Gastroesophageal sphincter (tissue), 4 donors: ENCODE measurements at regions not wholly inside any gene's neighbourhood (a gene's known extent, or its start where the extent isn't known, plus 50 kb on each side); places are given as distances from the start of the nearest gene placed in this dataset.

Experiments
- ATAC-seq: fragments of 150-250 bp; one replicate; pipeline ENCODE4 v1.9.1; 2016; ENCODE audit warnings: mild to moderate bottlenecking, moderate library complexity
- H3K27ac ChIP-seq, 4 donors: fragments of 200-600 bp; sonication (generic) in 3 of 4; 1 replicate in 3 of 4; 2 replicates in 1 of 4; pipeline ENCODE4 v1.5.1; 2016 to 2019
- H3K27me3 ChIP-seq: fragments of 200-600 bp; sonication (generic); one replicate; pipeline ENCODE4 v1.5.1; 2019
- H3K36me3 ChIP-seq, 2 donors: fragments of 200-600 bp; sonication (generic); one replicate each; pipeline ENCODE4 v1.5.1; 2019; ENCODE audit warnings: control low read depth in 1 of 2
- H3K4me1 ChIP-seq, 3 donors: fragments of 200-600 bp; sonication (generic); 1 replicate in 2 of 3; 2 replicates in 1 of 3; pipeline ENCODE4 v1.5.1; 2016 to 2019; ENCODE audit warnings: control low read depth in 2 of 3
- H3K4me3 ChIP-seq, 2 donors: fragments of 200-600 bp; sonication (generic); one replicate each; pipeline ENCODE4 v1.5.1; 2019; ENCODE audit warnings: mild to moderate bottlenecking in 1 of 2, moderate library complexity in 1 of 2
- H3K9me3 ChIP-seq, 3 donors: fragments of 200-600 bp; sonication (generic); one replicate each; pipeline ENCODE4 v1.5.1; 2017 to 2019; ENCODE audit warnings: control low read depth in 2 of 3
- EP300 ChIP-seq: sonication (generic); formaldehyde crosslinking; IDR thresholded peaks from one replicate; pipeline ENCODE4 v1.6.1; 2017; ENCODE audit warnings: antibody characterized with exemption, mild to moderate bottlenecking
- POLR2A ChIP-seq, 2 donors: fragments of 450-650 bp; IDR thresholded peaks; one replicate each; pipeline ENCODE4 v1.6.1; 2017; ENCODE audit warnings: antibody characterized with exemption in 2 of 2, mild to moderate bottlenecking in 2 of 2, moderate library complexity in 1 of 2
- POLR2AphosphoS5 ChIP-seq: sonication (generic); formaldehyde crosslinking; IDR thresholded peaks from one replicate; pipeline ENCODE4 v1.6.1; 2017; ENCODE audit warnings: antibody characterized with exemption
- whole genome bisulfite sequencing, 2 donors: methylation state at CpG; one replicate each; pipeline ENCODE4 v1.1.5; 2018; ENCODE audit warnings: low coverage in 1 of 2; 5-methylcytosine and 5-hydroxymethylcytosine counted together
- TF ChIP-seq, protein P1 (sequence below), 4 experiments: fragments of 200-600 bp in 2 of 4; fragments of 450-650 bp in 2 of 4; sonication (generic) in 1 of 4; IDR thresholded peaks; one replicate each; pipeline ENCODE4 v1.5.1; 2017 to 2019; ENCODE audit warnings: antibody characterized with exemption in 4 of 4, mild to moderate bottlenecking in 2 of 4, moderate library complexity in 2 of 4

GRCh38 chr3:168495932-168496331, 400.2 kb upstream of the GOLIM4 start:
- peaks cover 0 to 7% (median 0%) of the 10 kb centered on the region in 3 donors for H3K4me1 ChIP-seq
- H3K36me3 ChIP-seq: no peaks in the 10 kb centered on the region
- no peaks in the 10 kb centered on the region for H3K9me3 ChIP-seq
- H3K27ac ChIP-seq: no peak overlapping the region
- H3K27me3 ChIP-seq: no peaks in the 10 kb centered on the region
- no peak for TF ChIP-seq POLR2A (IDR thresholded peaks at IDR 0.05)
- TF ChIP-seq, protein P1, sequence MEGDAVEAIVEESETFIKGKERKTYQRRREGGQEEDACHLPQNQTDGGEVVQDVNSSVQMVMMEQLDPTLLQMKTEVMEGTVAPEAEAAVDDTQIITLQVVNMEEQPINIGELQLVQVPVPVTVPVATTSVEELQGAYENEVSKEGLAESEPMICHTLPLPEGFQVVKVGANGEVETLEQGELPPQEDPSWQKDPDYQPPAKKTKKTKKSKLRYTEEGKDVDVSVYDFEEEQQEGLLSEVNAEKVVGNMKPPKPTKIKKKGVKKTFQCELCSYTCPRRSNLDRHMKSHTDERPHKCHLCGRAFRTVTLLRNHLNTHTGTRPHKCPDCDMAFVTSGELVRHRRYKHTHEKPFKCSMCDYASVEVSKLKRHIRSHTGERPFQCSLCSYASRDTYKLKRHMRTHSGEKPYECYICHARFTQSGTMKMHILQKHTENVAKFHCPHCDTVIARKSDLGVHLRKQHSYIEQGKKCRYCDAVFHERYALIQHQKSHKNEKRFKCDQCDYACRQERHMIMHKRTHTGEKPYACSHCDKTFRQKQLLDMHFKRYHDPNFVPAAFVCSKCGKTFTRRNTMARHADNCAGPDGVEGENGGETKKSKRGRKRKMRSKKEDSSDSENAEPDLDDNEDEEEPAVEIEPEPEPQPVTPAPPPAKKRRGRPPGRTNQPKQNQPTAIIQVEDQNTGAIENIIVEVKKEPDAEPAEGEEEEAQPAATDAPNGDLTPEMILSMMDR (IDR thresholded peaks at IDR 0.05): no peak
- no peak for TF ChIP-seq EP300
- TF ChIP-seq POLR2AphosphoS5: no peak
- H3K4me3 ChIP-seq: no peak overlapping the region
- ATAC-seq: no peak
- WGBS, 2 donors: 87 to 100% methylated on average over 1 to 2 of the region's 2 CpGs

GRCh38 chr3:168495270-168495669, 399.5 kb upstream of the GOLIM4 start:
- Histone ChIP-seq H3K4me1 (peaks cover 0 to 7% (median 0%) of the 10 kb centered on the region in 3 donors), H3K9me3 (no peaks in the 10 kb centered on the region), H3K27me3 (no peaks in the 10 kb centered on the region), H3K36me3 (no peaks in the 10 kb centered on the region), H3K4me3 (no peak overlapping the region), H3K27ac (no peak overlapping the region)
- TF ChIP-seq POLR2A (IDR thresholded peaks at IDR 0.05): no peak
- no peak for TF ChIP-seq POLR2AphosphoS5
- no peak for TF ChIP-seq EP300
- TF ChIP-seq, protein P1 (IDR thresholded peaks at IDR 0.05): no peak
- ATAC-seq: no peak
- WGBS, 2 donors: 49 to 51% methylated on average over 2 of the region's 2 CpGs

DNA sequence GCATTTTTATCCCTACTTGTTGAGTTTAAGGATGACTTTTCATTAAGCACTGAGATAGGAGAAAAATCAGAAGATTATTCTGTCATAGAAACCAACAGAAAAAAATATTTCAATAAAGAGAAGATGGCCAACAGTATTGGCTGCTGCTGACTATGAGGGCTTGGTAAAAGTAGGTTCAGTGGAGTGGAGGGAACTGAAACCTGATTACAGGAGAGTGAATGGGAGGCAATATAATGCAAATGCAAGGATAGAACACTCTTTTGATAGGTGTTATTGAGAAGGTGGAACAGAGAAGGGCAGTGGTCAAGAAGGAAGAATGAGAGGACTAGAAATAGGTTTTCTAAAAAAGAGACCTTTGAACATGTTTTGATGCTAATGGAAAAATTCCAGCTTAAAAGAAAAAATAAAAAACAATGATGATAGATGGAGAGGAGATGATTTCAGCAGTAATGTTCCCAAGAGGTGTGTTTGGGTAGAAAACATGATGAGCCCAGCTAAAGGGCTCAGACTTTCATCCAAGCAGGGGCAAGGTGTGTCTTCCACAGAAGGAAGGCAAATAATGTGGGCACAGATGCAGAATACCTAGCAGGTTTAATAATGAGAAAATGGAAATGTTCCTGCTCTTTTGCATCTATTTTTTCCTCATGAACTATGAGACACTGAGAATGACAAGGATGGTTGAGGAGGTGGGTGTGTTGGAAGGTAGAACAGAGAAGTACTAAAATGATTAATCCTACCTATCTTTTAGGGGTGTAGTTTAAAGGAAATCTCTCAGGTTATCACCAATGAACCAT, 397.9 kb upstream of the GOLIM4 start:
- H3K9me3 ChIP-seq: no peaks in the 10 kb centered on the region
- ATAC-seq: no peak
- H3K27ac ChIP-seq: no peak overlapping the region
- H3K4me1 ChIP-seq: peaks cover 0 to 7% (median 0%) of the 10 kb centered on the region in 3 donors
- no peak overlapping the region for H3K4me3 ChIP-seq
- H3K36me3 ChIP-seq: no peaks in the 10 kb centered on the region
- no peak for TF ChIP-seq EP300
- H3K27me3 ChIP-seq: no peaks in the 10 kb centered on the region

GRCh38 chr3:168490981-168491380, 395.3 kb upstream of the GOLIM4 start:
- no peaks in the 10 kb centered on the region for H3K27me3 ChIP-seq
- ATAC-seq: no peak
- H3K36me3 ChIP-seq: no peaks in the 10 kb centered on the region
- no peaks in the 10 kb centered on the region for H3K9me3 ChIP-seq
- TF ChIP-seq, protein P1 (IDR thresholded peaks at IDR 0.05): no peak
- TF ChIP-seq POLR2A (IDR thresholded peaks at IDR 0.05) (no peak), POLR2AphosphoS5 (no peak), EP300 (no peak)
- H3K4me1 ChIP-seq: no peaks in the 10 kb centered on the region
- H3K27ac ChIP-seq: no peak overlapping the region
- WGBS, 2 donors: 38 to 40% methylated on average over 1 of the region's 1 CpG
- no peak overlapping the region for H3K4me3 ChIP-seq

DNA sequence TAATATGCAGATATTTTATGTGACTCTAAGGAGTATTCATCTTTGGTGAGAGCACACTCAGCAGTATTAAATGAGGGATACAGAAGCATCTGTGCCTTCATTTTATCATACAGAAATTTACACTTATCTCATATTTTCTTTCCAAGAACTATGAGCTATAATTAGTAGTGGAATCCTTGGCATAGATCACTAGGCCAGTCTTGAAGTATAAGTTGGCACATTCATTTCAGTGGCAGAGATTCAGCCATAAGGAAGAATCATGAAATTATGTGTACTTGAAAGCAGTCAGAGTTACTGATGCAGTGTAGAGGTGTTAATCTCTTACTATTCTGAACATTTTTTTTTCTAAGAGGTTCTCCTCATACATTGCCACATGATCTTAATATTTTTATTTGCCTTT, 393.6 kb upstream of the GOLIM4 start:
- H3K27me3 ChIP-seq: no peaks in the 10 kb centered on the region
- no peak for TF ChIP-seq EP300
- TF ChIP-seq POLR2A (IDR thresholded peaks at IDR 0.05): no peak
- TF ChIP-seq, protein P1 (IDR thresholded peaks at IDR 0.05): no peak
- no peak for TF ChIP-seq POLR2AphosphoS5
- no peak overlapping the region for H3K27ac ChIP-seq
- no peak overlapping the region for H3K4me3 ChIP-seq
- no peaks in the 10 kb centered on the region for H3K36me3 ChIP-seq
- H3K9me3 ChIP-seq: no peaks in the 10 kb centered on the region
- no peak for ATAC-seq
- no peaks in the 10 kb centered on the region for H3K4me1 ChIP-seq
